ENCODE measurements at regions not wholly inside any gene's neighbourhood (a gene's known extent, or its start where the extent isn't known, plus 50 kb on each side); places are given as distances from the start of the nearest gene placed in this dataset.

DNA sequence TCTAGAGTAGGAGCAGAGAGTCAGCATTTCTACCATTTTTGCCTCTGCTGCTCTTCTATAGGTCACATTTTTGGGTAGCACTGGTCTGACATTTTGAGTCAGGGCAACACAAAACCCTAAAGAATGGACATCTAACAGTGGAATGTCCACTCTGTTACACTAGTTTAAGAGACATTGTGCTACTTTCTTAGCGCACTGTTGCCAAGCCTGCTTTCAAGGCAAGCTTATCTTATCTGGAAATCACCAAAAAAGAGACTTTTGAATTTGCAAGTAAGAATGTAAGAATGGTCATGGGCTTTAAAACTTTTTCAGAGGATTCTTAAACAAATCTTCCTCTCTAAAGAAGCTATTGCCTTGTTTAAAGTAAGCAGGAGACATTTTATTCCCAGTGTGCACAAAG is 73.0 kb upstream of the STARD4 start:
- Histone ChIP-seq H3K27me3 (ENCODE audit: control insufficient read depth in 4 of 4, insufficient read depth in 4 of 4, low read length in 3 of 4) (no peaks in the 10 kb centered on the region), H3K9me3 (ENCODE audit: control insufficient read depth in 4 of 4, low read length in 3 of 4) (no peaks in the 10 kb centered on the region), H3K4me3 (ENCODE audit: low read depth in 1 of 3, low read length in 3 of 3) (no peak overlapping the region), H3K9ac (ENCODE audit: low read depth in 1 of 2, low read length in 2 of 2) (no peak overlapping the region), H3K27ac (ENCODE audit: low read depth in 1 of 2, low read length in 2 of 2) (no peak overlapping the region), H3K4me1 (ENCODE audit: control insufficient read depth in 4 of 4, insufficient read depth in 4 of 4, low read length in 3 of 4) (no peaks in the 10 kb centered on the region), H3K36me3 (ENCODE audit: control insufficient read depth in 4 of 4, insufficient read depth in 3 of 4, low read depth in 1 of 4, low read length in 3 of 4) (no peaks in the 10 kb centered on the region)
- no peak for TF ChIP-seq HNF4A (conservative IDR thresholded peaks at IDR 0.05)
- 93% methylated on average over 1 of the region's 1 CpG for WGBS
- no peak for DNase-seq (ENCODE audit: low spot score)

- no peak for DNase-seq (ENCODE audit: low spot score)
- no peak for TF ChIP-seq SP1 (IDR thresholded peaks at IDR 0.05)
- no peak for TF ChIP-seq HNF4G (IDR thresholded peaks at IDR 0.05)
- TF ChIP-seq EGR1 (IDR thresholded peaks at IDR 0.05; ENCODE audit: low read depth in 2 of 2): no peak
- TF ChIP-seq RXRA (IDR thresholded peaks at IDR 0.05): no peak
- no peak for TF ChIP-seq JUND (IDR thresholded peaks at IDR 0.05)
- no peak for TF ChIP-seq ATF3 (IDR thresholded peaks at IDR 0.05)
- TF ChIP-seq ZBTB33 (IDR thresholded peaks at IDR 0.05): no peak
- no peak for TF ChIP-seq YY1 (IDR thresholded peaks at IDR 0.05)
- TF ChIP-seq RAD21 (IDR thresholded peaks at IDR 0.05): no peak
- no peak for TF ChIP-seq HNF4A (conservative IDR thresholded peaks at IDR 0.05)
- TF ChIP-seq FOXA1 (IDR thresholded peaks at IDR 0.05): no peak
- TF ChIP-seq, protein P1, sequence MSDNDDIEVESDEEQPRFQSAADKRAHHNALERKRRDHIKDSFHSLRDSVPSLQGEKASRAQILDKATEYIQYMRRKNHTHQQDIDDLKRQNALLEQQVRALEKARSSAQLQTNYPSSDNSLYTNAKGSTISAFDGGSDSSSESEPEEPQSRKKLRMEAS (IDR thresholded peaks at IDR 0.05): no peak
- no peak for TF ChIP-seq GABPA (IDR thresholded peaks at IDR 0.05 in 1 of 2, conservative IDR thresholded peaks at IDR 0.05 in 1 of 2)
- TF ChIP-seq TAF1 (conservative IDR thresholded peaks at IDR 0.05): no peak
- no peak for TF ChIP-seq FOXA2 (IDR thresholded peaks at IDR 0.05)
- TF ChIP-seq, protein P2, sequence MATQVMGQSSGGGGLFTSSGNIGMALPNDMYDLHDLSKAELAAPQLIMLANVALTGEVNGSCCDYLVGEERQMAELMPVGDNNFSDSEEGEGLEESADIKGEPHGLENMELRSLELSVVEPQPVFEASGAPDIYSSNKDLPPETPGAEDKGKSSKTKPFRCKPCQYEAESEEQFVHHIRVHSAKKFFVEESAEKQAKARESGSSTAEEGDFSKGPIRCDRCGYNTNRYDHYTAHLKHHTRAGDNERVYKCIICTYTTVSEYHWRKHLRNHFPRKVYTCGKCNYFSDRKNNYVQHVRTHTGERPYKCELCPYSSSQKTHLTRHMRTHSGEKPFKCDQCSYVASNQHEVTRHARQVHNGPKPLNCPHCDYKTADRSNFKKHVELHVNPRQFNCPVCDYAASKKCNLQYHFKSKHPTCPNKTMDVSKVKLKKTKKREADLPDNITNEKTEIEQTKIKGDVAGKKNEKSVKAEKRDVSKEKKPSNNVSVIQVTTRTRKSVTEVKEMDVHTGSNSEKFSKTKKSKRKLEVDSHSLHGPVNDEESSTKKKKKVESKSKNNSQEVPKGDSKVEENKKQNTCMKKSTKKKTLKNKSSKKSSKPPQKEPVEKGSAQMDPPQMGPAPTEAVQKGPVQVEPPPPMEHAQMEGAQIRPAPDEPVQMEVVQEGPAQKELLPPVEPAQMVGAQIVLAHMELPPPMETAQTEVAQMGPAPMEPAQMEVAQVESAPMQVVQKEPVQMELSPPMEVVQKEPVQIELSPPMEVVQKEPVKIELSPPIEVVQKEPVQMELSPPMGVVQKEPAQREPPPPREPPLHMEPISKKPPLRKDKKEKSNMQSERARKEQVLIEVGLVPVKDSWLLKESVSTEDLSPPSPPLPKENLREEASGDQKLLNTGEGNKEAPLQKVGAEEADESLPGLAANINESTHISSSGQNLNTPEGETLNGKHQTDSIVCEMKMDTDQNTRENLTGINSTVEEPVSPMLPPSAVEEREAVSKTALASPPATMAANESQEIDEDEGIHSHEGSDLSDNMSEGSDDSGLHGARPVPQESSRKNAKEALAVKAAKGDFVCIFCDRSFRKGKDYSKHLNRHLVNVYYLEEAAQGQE (IDR thresholded peaks at IDR 0.05): no peak
- TF ChIP-seq, protein P3, sequence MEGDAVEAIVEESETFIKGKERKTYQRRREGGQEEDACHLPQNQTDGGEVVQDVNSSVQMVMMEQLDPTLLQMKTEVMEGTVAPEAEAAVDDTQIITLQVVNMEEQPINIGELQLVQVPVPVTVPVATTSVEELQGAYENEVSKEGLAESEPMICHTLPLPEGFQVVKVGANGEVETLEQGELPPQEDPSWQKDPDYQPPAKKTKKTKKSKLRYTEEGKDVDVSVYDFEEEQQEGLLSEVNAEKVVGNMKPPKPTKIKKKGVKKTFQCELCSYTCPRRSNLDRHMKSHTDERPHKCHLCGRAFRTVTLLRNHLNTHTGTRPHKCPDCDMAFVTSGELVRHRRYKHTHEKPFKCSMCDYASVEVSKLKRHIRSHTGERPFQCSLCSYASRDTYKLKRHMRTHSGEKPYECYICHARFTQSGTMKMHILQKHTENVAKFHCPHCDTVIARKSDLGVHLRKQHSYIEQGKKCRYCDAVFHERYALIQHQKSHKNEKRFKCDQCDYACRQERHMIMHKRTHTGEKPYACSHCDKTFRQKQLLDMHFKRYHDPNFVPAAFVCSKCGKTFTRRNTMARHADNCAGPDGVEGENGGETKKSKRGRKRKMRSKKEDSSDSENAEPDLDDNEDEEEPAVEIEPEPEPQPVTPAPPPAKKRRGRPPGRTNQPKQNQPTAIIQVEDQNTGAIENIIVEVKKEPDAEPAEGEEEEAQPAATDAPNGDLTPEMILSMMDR (IDR thresholded peaks at IDR 0.05; ENCODE audit: low read depth, low read length, missing input control): no peak
- no peak for TF ChIP-seq NR2F2 (IDR thresholded peaks at IDR 0.05)
- no peak overlapping the region for H3K9ac ChIP-seq (ENCODE audit: low read depth in 1 of 2, low read length in 2 of 2)
- H3K4me3 ChIP-seq (ENCODE audit: low read depth in 1 of 3, low read length in 3 of 3): no peak overlapping the region
- 82% methylated on average over 1 of the region's 1 CpG for WGBS
- H3K9me3 ChIP-seq (ENCODE audit: control insufficient read depth in 4 of 4, low read length in 3 of 4): no peaks in the 10 kb centered on the region
- no peaks in the 10 kb centered on the region for H3K36me3 ChIP-seq (ENCODE audit: control insufficient read depth in 4 of 4, insufficient read depth in 3 of 4, low read depth in 1 of 4, low read length in 3 of 4)
- no peak overlapping the region for H3K27ac ChIP-seq (ENCODE audit: low read depth in 1 of 2, low read length in 2 of 2)
- H3K4me1 ChIP-seq (ENCODE audit: control insufficient read depth in 4 of 4, insufficient read depth in 4 of 4, low read length in 3 of 4): no peaks in the 10 kb centered on the region
- no peaks in the 10 kb centered on the region for H3K27me3 ChIP-seq (ENCODE audit: control insufficient read depth in 4 of 4, insufficient read depth in 4 of 4, low read length in 3 of 4)
Observed at GRCh38 chr5:111584651-111585050, 72.3 kb upstream of the STARD4 start.

All from liver (tissue), 8 donors.